ENCODE measurements at regions not wholly inside any gene's neighbourhood (a gene's known extent, or its start where the extent isn't known, plus 50 kb on each side); places are given as distances from the start of the nearest gene placed in this dataset.

DNA sequence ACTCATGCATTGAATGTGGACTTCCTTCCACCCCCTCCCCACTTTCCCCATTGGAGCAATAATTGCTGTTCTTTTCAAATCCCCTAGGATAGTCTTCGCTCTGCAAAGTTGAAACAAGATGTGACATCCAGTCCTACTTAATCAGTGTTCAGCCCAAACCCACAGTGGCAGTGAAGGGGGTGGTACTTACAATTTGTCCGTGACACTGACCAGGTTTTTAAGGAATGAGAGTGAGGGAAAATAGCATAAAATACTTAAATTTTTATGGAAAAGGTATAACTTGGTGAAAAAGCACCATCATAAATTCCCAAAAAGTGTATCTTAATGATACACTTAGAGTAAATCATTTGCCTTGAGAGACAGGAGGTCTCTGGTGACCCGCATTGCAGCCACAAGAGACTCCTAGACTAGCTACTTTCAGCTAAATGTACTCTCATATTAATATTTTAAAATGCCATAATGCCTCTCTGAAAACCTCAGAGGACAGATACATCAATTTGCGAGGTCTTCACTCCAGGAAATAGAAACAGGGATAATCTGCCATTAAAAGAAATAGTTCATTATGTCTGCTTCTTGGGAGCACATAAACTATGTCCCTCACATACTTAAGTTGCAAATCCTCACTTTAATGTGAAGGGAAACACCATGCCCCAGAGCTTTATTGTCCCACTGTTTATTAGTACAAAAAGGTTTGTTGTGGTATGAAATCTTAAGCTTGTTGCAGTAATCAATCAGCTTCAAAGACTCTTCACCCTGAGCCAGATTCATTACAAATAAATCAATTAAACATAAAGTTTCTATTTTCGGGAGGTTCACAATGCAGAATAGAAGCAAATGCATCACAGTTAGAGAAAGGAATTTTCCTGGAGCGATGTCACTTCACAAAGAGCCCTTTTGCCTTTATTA, 343.6 kb upstream of the ISL1 start:
- Histone ChIP-seq H3K4me2 (ENCODE audit: insufficient read depth, low read length) (no peak overlapping the region), H3K27ac (ENCODE audit: low read depth, low read length) (no peak overlapping the region), H3K4me3 (ENCODE audit: insufficient read depth, low read length) (no peak overlapping the region), H4K20me1 (ENCODE audit: insufficient read depth, low read length) (no peaks in the 10 kb centered on the region), H2AFZ (ENCODE audit: low read length) (no peak overlapping the region), H3K36me3 (ENCODE audit: insufficient read depth, low read length) (no peaks in the 10 kb centered on the region), H3K79me2 (ENCODE audit: insufficient read depth, low read length) (no peaks in the 10 kb centered on the region), H3K27me3 (ENCODE audit: insufficient read depth, low read length) (no peaks in the 10 kb centered on the region), H3K4me1 (ENCODE audit: insufficient read depth, low read length) (no peaks in the 10 kb centered on the region), H3K9me3 (ENCODE audit: low read depth, low read length) (no peaks in the 10 kb centered on the region)
- TF ChIP-seq, protein P1, sequence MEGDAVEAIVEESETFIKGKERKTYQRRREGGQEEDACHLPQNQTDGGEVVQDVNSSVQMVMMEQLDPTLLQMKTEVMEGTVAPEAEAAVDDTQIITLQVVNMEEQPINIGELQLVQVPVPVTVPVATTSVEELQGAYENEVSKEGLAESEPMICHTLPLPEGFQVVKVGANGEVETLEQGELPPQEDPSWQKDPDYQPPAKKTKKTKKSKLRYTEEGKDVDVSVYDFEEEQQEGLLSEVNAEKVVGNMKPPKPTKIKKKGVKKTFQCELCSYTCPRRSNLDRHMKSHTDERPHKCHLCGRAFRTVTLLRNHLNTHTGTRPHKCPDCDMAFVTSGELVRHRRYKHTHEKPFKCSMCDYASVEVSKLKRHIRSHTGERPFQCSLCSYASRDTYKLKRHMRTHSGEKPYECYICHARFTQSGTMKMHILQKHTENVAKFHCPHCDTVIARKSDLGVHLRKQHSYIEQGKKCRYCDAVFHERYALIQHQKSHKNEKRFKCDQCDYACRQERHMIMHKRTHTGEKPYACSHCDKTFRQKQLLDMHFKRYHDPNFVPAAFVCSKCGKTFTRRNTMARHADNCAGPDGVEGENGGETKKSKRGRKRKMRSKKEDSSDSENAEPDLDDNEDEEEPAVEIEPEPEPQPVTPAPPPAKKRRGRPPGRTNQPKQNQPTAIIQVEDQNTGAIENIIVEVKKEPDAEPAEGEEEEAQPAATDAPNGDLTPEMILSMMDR (IDR thresholded peaks at IDR 0.05; ENCODE audit: extremely low read depth, low read depth, low read length) = no peak
- no peak for DNase-seq (ENCODE audit: insufficient read length, low spot score, missing footprints)

DNA sequence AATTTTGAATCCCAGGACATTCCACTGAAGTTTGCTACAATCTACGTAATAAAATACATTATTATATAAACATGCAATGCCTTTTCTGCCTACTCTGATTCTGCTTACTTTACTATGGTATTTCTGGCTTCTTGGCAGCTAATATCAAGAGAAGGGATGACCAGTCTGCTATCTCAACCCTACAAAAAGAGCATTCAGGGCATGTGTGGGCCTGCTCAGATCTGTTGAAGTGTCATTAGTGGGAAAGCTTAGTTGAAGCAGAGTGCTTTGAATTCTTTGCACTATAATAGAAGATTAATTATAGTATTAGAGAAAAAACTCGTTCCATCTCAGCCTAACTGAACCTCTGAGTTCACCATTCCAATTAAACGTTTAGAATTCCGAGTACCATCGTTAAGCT, 339.5 kb upstream of the ISL1 start:
- Histone ChIP-seq H3K27me3 (ENCODE audit: insufficient read depth, low read length) (no peaks in the 10 kb centered on the region), H2AFZ (ENCODE audit: low read length) (no peak overlapping the region), H3K27ac (ENCODE audit: low read depth, low read length) (no peak overlapping the region), H3K79me2 (ENCODE audit: insufficient read depth, low read length) (no peaks in the 10 kb centered on the region), H4K20me1 (ENCODE audit: insufficient read depth, low read length) (no peaks in the 10 kb centered on the region), H3K9me3 (ENCODE audit: low read depth, low read length) (no peaks in the 10 kb centered on the region), H3K4me1 (ENCODE audit: insufficient read depth, low read length) (no peaks in the 10 kb centered on the region), H3K4me3 (ENCODE audit: insufficient read depth, low read length) (no peak overlapping the region), H3K4me2 (ENCODE audit: insufficient read depth, low read length) (no peak overlapping the region), H3K36me3 (ENCODE audit: insufficient read depth, low read length) (no peaks in the 10 kb centered on the region)
- TF ChIP-seq, protein P1 (IDR thresholded peaks at IDR 0.05; ENCODE audit: extremely low read depth, low read depth, low read length) = no peak
- DNase-seq (ENCODE audit: insufficient read length, low spot score, missing footprints) = no peak

DNA sequence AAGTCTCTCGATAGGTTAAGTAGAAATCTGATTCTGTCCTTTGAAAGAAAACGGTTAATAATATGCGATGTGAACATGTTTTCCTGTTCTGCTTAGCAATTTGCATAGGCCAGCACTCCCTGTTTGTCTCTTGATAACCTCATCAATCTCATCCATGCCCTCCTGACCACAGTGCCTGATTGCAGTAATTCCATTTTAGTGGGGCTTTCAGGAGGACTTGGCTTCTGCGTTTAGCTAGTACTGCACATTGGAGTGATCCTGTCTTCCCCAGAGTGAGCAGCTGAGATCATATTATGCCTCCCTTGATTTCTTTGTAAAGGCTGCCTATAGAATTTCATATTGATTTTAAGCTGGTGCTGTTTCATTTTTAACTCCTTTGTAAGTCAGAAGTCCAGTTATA, 335.9 kb upstream of the ISL1 start:
- TF ChIP-seq, protein P1 (IDR thresholded peaks at IDR 0.05; ENCODE audit: extremely low read depth, low read depth, low read length) = no peak
- no peak for DNase-seq (ENCODE audit: insufficient read length, low spot score, missing footprints)
- Histone ChIP-seq H3K4me1 (ENCODE audit: insufficient read depth, low read length) (no peaks in the 10 kb centered on the region), H4K20me1 (ENCODE audit: insufficient read depth, low read length) (no peaks in the 10 kb centered on the region), H3K4me3 (ENCODE audit: insufficient read depth, low read length) (no peak overlapping the region), H3K9me3 (ENCODE audit: low read depth, low read length) (no peaks in the 10 kb centered on the region), H3K79me2 (ENCODE audit: insufficient read depth, low read length) (no peaks in the 10 kb centered on the region), H3K36me3 (ENCODE audit: insufficient read depth, low read length) (no peaks in the 10 kb centered on the region), H3K27ac (ENCODE audit: low read depth, low read length) (no peak overlapping the region), H3K27me3 (ENCODE audit: insufficient read depth, low read length) (no peaks in the 10 kb centered on the region), H2AFZ (ENCODE audit: low read length) (no peak overlapping the region), H3K4me2 (ENCODE audit: insufficient read depth, low read length) (no peak overlapping the region)

DNA sequence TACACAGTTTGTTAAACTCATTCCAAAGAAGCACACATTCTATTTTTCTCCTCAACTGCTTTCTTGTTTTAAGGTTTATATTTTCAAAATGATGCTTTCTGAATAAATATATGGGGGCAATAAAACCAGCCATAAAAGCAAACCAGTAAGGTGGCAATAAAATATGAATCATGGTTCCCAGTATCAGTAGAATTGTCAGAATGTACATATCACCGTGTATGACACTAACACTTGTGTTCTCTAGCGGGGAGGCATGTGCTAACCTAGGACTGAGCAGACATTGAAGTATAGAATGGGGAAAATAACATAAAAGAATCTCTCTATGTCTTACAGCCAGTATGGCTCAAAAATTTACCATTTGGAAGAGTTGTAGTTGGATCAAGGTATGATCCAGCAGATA, 329.9 kb upstream of the ISL1 start:
- no peak overlapping the region for H3K4me2 ChIP-seq (ENCODE audit: insufficient read depth, low read length)
- TF ChIP-seq, protein P1 (IDR thresholded peaks at IDR 0.05; ENCODE audit: extremely low read depth, low read depth, low read length) = no peak
- no peak overlapping the region for H3K4me3 ChIP-seq (ENCODE audit: insufficient read depth, low read length)
- no peaks in the 10 kb centered on the region for H3K9me3 ChIP-seq (ENCODE audit: low read depth, low read length)
- H3K27ac ChIP-seq (ENCODE audit: low read depth, low read length) = no peak overlapping the region
- H3K27me3 ChIP-seq (ENCODE audit: insufficient read depth, low read length) = no peaks in the 10 kb centered on the region
- no peaks in the 10 kb centered on the region for H3K4me1 ChIP-seq (ENCODE audit: insufficient read depth, low read length)
- no peak for DNase-seq (ENCODE audit: insufficient read length, low spot score, missing footprints)
- no peaks in the 10 kb centered on the region for H4K20me1 ChIP-seq (ENCODE audit: insufficient read depth, low read length)
- H2AFZ ChIP-seq (ENCODE audit: low read length) = no peak overlapping the region
- H3K36me3 ChIP-seq (ENCODE audit: insufficient read depth, low read length) = no peaks in the 10 kb centered on the region
- no peaks in the 10 kb centered on the region for H3K79me2 ChIP-seq (ENCODE audit: insufficient read depth, low read length)

All from osteoblast (primary cell).